ENCODE measurements at regions not wholly inside any gene's neighbourhood (a gene's known extent, or its start where the extent isn't known, plus 50 kb on each side); places are given as distances from the start of the nearest gene placed in this dataset.

DNA sequence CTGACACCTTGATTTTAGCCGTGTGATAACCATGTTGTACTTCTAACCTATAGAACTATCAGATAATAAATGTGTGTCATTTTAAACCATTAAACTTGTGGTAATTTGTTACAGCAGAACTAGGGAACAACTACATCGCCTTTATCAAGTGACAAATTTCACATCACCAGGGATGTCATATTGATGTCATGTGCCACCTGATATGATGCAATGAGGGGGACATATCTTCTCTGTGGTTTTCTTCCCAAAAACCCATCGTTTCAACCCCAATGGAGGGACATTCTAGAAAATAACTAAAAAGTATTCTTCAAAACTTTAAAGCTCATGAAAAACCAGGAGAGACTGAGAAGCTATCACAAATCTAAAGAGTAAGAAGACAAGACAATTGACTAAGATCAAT is 212.2 kb downstream of the ETV1 start:
- no peaks in the 10 kb centered on the region for H3K9me3 ChIP-seq (ENCODE audit: low read depth)
- peaks cover 22% of the 10 kb centered on the region for H3K4me1 ChIP-seq (ENCODE audit: insufficient read depth)
- H2AFZ ChIP-seq = no peak overlapping the region
- 0 out of 2 replicates have a peak, but pooled peaks cover 4% of the 10 kb centered on the region for H3K9me2 ChIP-seq (ENCODE audit: insufficient read depth)
- no peak for TF ChIP-seq EZH2 (IDR thresholded peaks at IDR 0.05; ENCODE audit: insufficient read depth, poor library complexity, severe bottlenecking)
- TF ChIP-seq EZH2phosphoT487 (IDR thresholded peaks at IDR 0.05; ENCODE audit: insufficient read depth, low read depth) = no peak
- H3F3A ChIP-seq (ENCODE audit: insufficient read depth) = peaks cover 17% of the 10 kb centered on the region; the same call in 1 of the 2 replicates
- no peak overlapping the region for H3K4me2 ChIP-seq (ENCODE audit: unreplicated experiment)
- DNase-seq = no peak
- no peak overlapping the region for H3K4me3 ChIP-seq
- H3K36me3 ChIP-seq (ENCODE audit: low read depth) = no peaks in the 10 kb centered on the region
- WGBS, 2 experiments (ENCODE audit: low coverage in 1 of 2, low lambda C conversion rate in 2 of 2, missing lambda C conversion rate in 2 of 2) = 94 to 96% methylated on average over 3 of the region's 3 CpGs
- in situ Hi-C loops (cut with MboI) = no loop called here
- no peak overlapping the region for H3K9ac ChIP-seq
- no peaks in the 10 kb centered on the region for H3K27me3 ChIP-seq (replicated peaks; ENCODE audit: insufficient read depth)
- H3K27ac ChIP-seq = no peak overlapping the region
- H4K20me1 ChIP-seq (ENCODE audit: insufficient read depth) = no peaks in the 10 kb centered on the region
- H3K79me2 ChIP-seq (ENCODE audit: insufficient read depth) = no peaks in the 10 kb centered on the region

DNA sequence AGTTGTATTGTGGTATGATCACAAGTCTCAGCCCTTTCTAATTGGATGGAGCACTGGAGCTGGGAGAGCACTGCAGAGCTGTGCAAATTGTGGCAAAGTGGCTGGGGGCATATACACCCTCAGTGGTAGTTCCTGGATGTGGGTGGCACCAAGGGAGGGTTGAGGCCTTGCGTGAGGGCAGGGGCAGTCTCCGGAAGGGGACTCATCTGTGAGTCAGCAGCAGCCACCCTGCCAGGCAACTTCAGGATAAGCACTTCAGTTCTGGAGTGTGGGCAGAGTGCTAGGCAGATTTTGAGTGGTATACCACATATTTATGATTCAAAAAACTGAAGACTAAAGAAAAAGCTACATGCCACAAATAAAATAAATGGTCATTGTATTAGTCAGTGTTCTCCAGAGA is 210.5 kb downstream of the ETV1 start:
- WGBS, 2 experiments (ENCODE audit: low coverage in 1 of 2, low lambda C conversion rate in 2 of 2, missing lambda C conversion rate in 2 of 2) = 23 to 36% methylated on average over 2 of the region's 2 CpGs
- Histone ChIP-seq H3K9me2 (ENCODE audit: insufficient read depth) (0 out of 2 replicates have a peak, but pooled peaks cover 4% of the 10 kb centered on the region), H3F3A (ENCODE audit: insufficient read depth) (peaks cover 17% of the 10 kb centered on the region; the same call in 1 of the 2 replicates), H2AFZ (peak overlapping the region; percentile 66), H3K36me3 (ENCODE audit: low read depth) (no peaks in the 10 kb centered on the region), H4K20me1 (ENCODE audit: insufficient read depth) (no peaks in the 10 kb centered on the region), H3K9ac (no peak overlapping the region), H3K27me3 (replicated peaks; ENCODE audit: insufficient read depth) (no peaks in the 10 kb centered on the region), H3K79me2 (ENCODE audit: insufficient read depth) (no peaks in the 10 kb centered on the region), H3K9me3 (ENCODE audit: low read depth) (no peaks in the 10 kb centered on the region), H3K4me1 (ENCODE audit: insufficient read depth) (peaks cover 22% of the 10 kb centered on the region), H3K4me2 (ENCODE audit: unreplicated experiment) (peak overlapping the region; percentile 24), H3K27ac (peak overlapping the region; percentile 32), H3K4me3 (no peak overlapping the region)
- in situ Hi-C loops (cut with MboI) = no loop called here
- DNase-seq = peak; percentile 74
- no peak for TF ChIP-seq EZH2phosphoT487 (IDR thresholded peaks at IDR 0.05; ENCODE audit: insufficient read depth, low read depth)
- no peak for TF ChIP-seq EZH2 (IDR thresholded peaks at IDR 0.05; ENCODE audit: insufficient read depth, poor library complexity, severe bottlenecking)

DNA sequence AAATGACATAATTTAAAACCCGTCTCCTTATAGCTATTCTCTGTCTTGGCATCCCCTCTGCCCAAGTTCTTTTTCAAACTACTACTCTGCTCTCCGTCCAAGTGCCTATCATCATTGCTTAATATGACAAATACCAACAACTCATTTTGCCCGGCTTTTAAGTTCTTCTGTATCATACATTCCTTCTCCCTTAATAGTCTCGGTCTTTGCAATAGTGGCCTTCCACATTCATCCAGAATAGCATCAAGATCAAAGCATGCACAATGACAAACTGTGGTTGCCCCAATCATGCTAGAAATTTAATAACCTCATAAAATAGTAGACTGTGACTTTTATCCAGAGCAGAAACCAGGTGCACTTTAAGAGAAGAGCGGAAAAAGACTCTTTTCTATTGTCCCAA is 198.9 kb downstream of the ETV1 start:
- Histone ChIP-seq H2AFZ (no peak overlapping the region), H3K9me2 (ENCODE audit: insufficient read depth) (no peaks in the 10 kb centered on the region), H3K4me3 (no peak overlapping the region), H3K9me3 (ENCODE audit: low read depth) (no peaks in the 10 kb centered on the region), H3K4me1 (ENCODE audit: insufficient read depth) (no peaks in the 10 kb centered on the region; the same call in 1 of the 2 replicates), H4K20me1 (ENCODE audit: insufficient read depth) (no peaks in the 10 kb centered on the region), H3K27me3 (replicated peaks; ENCODE audit: insufficient read depth) (no peaks in the 10 kb centered on the region), H3F3A (ENCODE audit: insufficient read depth) (no peaks in the 10 kb centered on the region), H3K4me2 (ENCODE audit: unreplicated experiment) (no peak overlapping the region), H3K36me3 (ENCODE audit: low read depth) (no peaks in the 10 kb centered on the region), H3K79me2 (ENCODE audit: insufficient read depth) (no peaks in the 10 kb centered on the region), H3K27ac (no peak overlapping the region), H3K9ac (no peak overlapping the region)
- no peak for TF ChIP-seq EZH2phosphoT487 (IDR thresholded peaks at IDR 0.05; ENCODE audit: insufficient read depth, low read depth)
- no peak for TF ChIP-seq EZH2 (IDR thresholded peaks at IDR 0.05; ENCODE audit: insufficient read depth, poor library complexity, severe bottlenecking)
- WGBS, 2 experiments (ENCODE audit: low coverage in 1 of 2, low lambda C conversion rate in 2 of 2, missing lambda C conversion rate in 2 of 2) = 50 to 52% methylated on average over 5 of the region's 5 CpGs
- in situ Hi-C loops (cut with MboI) = no loop called here
- DNase-seq = peak; percentile 60

DNA sequence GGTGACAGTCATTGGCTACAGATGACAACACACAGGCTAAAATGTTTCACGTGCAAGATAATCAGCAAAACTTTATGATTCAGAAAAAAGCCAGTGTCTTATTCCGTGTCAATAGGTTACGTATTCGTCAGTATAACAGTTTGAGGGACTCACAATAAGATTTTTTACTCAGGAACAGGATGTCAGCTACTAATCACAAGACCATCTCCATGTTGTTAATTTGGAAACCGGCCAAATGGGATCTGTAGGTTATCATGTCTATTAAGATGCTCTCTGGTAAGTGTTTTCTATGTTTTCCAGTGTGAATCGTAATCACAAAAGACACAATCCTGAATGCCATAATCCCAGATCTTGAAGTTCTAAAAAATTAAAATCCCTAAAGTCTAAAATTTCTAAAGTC is 197.3 kb downstream of the ETV1 start:
- no peaks in the 10 kb centered on the region for H3K36me3 ChIP-seq (ENCODE audit: low read depth)
- no peak overlapping the region for H3K9ac ChIP-seq
- H4K20me1 ChIP-seq (ENCODE audit: insufficient read depth) = no peaks in the 10 kb centered on the region
- H3K4me3 ChIP-seq = no peak overlapping the region
- WGBS, 2 experiments (ENCODE audit: low coverage in 1 of 2, low lambda C conversion rate in 2 of 2, missing lambda C conversion rate in 2 of 2) = 83 to 84% methylated on average over 6 of the region's 6 CpGs
- no peak for TF ChIP-seq EZH2phosphoT487 (IDR thresholded peaks at IDR 0.05; ENCODE audit: insufficient read depth, low read depth)
- TF ChIP-seq EZH2 (IDR thresholded peaks at IDR 0.05; ENCODE audit: insufficient read depth, poor library complexity, severe bottlenecking) = no peak
- H3K27ac ChIP-seq = no peak overlapping the region
- no peaks in the 10 kb centered on the region for H3K79me2 ChIP-seq (ENCODE audit: insufficient read depth)
- H3F3A ChIP-seq (ENCODE audit: insufficient read depth) = no peaks in the 10 kb centered on the region
- H3K4me2 ChIP-seq (ENCODE audit: unreplicated experiment) = no peak overlapping the region
- in situ Hi-C loops (cut with MboI) = no loop called here
- H3K9me3 ChIP-seq (ENCODE audit: low read depth) = no peaks in the 10 kb centered on the region
- peaks cover 3% of the 10 kb centered on the region; the same call in 1 of the 2 replicates for H3K9me2 ChIP-seq (ENCODE audit: insufficient read depth)
- H3K4me1 ChIP-seq (ENCODE audit: insufficient read depth) = no peaks in the 10 kb centered on the region; the same call in 1 of the 2 replicates
- DNase-seq = no peak
- no peaks in the 10 kb centered on the region for H3K27me3 ChIP-seq (replicated peaks; ENCODE audit: insufficient read depth)
- no peak overlapping the region for H2AFZ ChIP-seq

DNA sequence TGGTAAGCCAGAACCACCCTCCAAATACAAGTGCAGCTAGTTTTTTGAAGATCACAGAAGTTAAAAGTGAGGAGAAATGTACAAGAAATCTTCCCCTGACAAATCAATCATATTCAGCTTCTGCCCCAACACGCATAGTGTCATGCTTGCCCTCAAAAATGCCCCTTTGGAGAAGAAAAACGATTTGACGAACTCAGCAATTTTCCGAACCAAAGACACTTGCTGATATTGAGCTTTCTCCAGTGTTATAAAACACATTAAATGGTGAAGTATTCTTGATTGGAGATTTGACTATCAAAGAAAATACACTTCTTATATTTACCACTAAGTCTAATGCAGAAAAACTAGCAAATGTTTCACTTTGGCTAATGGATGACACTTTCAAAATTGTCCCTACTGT is 195.5 kb downstream of the ETV1 start:
- TF ChIP-seq EZH2phosphoT487 (IDR thresholded peaks at IDR 0.05; ENCODE audit: insufficient read depth, low read depth) = no peak
- no peak for TF ChIP-seq EZH2 (IDR thresholded peaks at IDR 0.05; ENCODE audit: insufficient read depth, poor library complexity, severe bottlenecking)
- Histone ChIP-seq H3K27me3 (replicated peaks; ENCODE audit: insufficient read depth) (no peaks in the 10 kb centered on the region), H3K9me2 (ENCODE audit: insufficient read depth) (peaks cover 4% of the 10 kb centered on the region; the same call in 1 of the 2 replicates), H3K9me3 (ENCODE audit: low read depth) (no peaks in the 10 kb centered on the region), H2AFZ (no peak overlapping the region), H3K79me2 (ENCODE audit: insufficient read depth) (no peaks in the 10 kb centered on the region), H3K4me3 (no peak overlapping the region), H3K4me2 (ENCODE audit: unreplicated experiment) (no peak overlapping the region), H3K9ac (no peak overlapping the region), H4K20me1 (ENCODE audit: insufficient read depth) (no peaks in the 10 kb centered on the region), H3F3A (ENCODE audit: insufficient read depth) (no peaks in the 10 kb centered on the region), H3K36me3 (ENCODE audit: low read depth) (no peaks in the 10 kb centered on the region), H3K4me1 (ENCODE audit: insufficient read depth) (no peaks in the 10 kb centered on the region; the same call in 1 of the 2 replicates), H3K27ac (no peak overlapping the region)
- DNase-seq = no peak
- WGBS, 2 experiments (ENCODE audit: low coverage in 1 of 2, low lambda C conversion rate in 2 of 2, missing lambda C conversion rate in 2 of 2) = 93 to 94% methylated on average over 4 of the region's 4 CpGs
- in situ Hi-C loops (cut with MboI) = no loop called here

Data from GM23248 (cell line).